Esophagus muscularis mucosa (tissue), 3 donors: ENCODE measurements at regions not wholly inside any gene's neighbourhood (a gene's known extent, or its start where the extent isn't known, plus 50 kb on each side); places are given as distances from the start of the nearest gene placed in this dataset.

Experiments used
- POLR2A ChIP-seq: fragments of 450-650 bp; IDR thresholded peaks from one replicate; pipeline ENCODE4 v1.6.1; 2017; ENCODE audit warnings: antibody characterized with exemption, moderate library complexity, mild to moderate bottlenecking, low read depth
- POLR2AphosphoS5 ChIP-seq, 2 donors: sonication (generic); formaldehyde crosslinking; IDR thresholded peaks; one replicate each; pipeline ENCODE4 v1.6.1; 2017; ENCODE audit warnings: antibody characterized with exemption in 2 of 2
- TF ChIP-seq, protein P1 (sequence below), 3 experiments: fragments of 200-600 bp in 2 of 3; fragments of 450-650 bp in 1 of 3; sonication (generic) in 2 of 3; IDR thresholded peaks; one replicate each; pipeline ENCODE4 v1.5.1; 2017 to 2019; ENCODE audit warnings: antibody characterized with exemption in 3 of 3, mild to moderate bottlenecking in 2 of 3, moderate library complexity in 1 of 3

DNA sequence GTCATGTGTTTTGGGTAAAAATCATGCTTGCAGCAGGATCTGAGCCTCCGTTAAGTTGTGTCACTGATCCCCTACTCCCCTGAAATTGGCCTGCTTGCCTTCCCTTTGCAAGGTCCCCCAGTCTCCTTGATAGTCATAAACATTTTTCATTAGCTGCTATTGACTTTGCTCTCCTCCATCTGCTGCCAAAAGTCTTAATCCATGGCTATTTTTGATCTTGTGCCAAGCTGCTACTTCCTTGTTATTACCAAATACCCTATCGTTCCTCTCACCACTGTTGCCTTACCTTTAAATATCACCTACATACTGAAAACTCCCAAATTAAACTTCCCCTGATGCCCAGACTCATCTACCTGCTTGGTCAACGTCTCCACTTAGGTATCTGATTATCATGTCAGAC is 148.3 kb downstream of the PHLDA1 start:
- TF ChIP-seq, protein P1, sequence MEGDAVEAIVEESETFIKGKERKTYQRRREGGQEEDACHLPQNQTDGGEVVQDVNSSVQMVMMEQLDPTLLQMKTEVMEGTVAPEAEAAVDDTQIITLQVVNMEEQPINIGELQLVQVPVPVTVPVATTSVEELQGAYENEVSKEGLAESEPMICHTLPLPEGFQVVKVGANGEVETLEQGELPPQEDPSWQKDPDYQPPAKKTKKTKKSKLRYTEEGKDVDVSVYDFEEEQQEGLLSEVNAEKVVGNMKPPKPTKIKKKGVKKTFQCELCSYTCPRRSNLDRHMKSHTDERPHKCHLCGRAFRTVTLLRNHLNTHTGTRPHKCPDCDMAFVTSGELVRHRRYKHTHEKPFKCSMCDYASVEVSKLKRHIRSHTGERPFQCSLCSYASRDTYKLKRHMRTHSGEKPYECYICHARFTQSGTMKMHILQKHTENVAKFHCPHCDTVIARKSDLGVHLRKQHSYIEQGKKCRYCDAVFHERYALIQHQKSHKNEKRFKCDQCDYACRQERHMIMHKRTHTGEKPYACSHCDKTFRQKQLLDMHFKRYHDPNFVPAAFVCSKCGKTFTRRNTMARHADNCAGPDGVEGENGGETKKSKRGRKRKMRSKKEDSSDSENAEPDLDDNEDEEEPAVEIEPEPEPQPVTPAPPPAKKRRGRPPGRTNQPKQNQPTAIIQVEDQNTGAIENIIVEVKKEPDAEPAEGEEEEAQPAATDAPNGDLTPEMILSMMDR (IDR thresholded peaks at IDR 0.05): no peak
- TF ChIP-seq POLR2AphosphoS5 (IDR thresholded peaks at IDR 0.05): no peak
- no peak for TF ChIP-seq POLR2A
